ENCODE measurements at regions not wholly inside any gene's neighbourhood (a gene's known extent, or its start where the extent isn't known, plus 50 kb on each side); places are given as distances from the start of the nearest gene placed in this dataset.

- no peak for TF ChIP-seq CTCF (IDR thresholded peaks at IDR 0.05; ENCODE audit: insufficient read depth, missing control alignments)
- DNase-seq (ENCODE audit: insufficient read length, low spot score), result no peak
- no peak for FAIRE-seq
Measured at GRCh38 chr5:174665347-174665746, 59.0 kb upstream of the MSX2 start.

GRCh38 chr5:174667526-174667925 lies 56.9 kb upstream of the MSX2 start:
- FAIRE-seq (no peak), DNase-seq (ENCODE audit: insufficient read length, low spot score) (no peak)
- no peak for TF ChIP-seq CTCF (IDR thresholded peaks at IDR 0.05; ENCODE audit: insufficient read depth, missing control alignments)

- DNase-seq (ENCODE audit: insufficient read length, low spot score) (no peak), FAIRE-seq (no peak)
- no peak for TF ChIP-seq CTCF (IDR thresholded peaks at IDR 0.05; ENCODE audit: insufficient read depth, missing control alignments)
Measured at GRCh38 chr5:174668349-174668748, 56.0 kb upstream of the MSX2 start.

Measured in D721Med (cell line).